K562 (cell line): ENCODE measurements at regions not wholly inside any gene's neighbourhood (a gene's known extent, or its start where the extent isn't known, plus 50 kb on each side); places are given as distances from the start of the nearest gene placed in this dataset.
A peak's percentile ranks its signal among the peaks of the same experiment; 100 is the strongest.

Experiments
- CBX3 ChIP-seq, 2 experiments: IDR thresholded peaks; 1 replicate in 1 of 2; 2 replicates in 1 of 2; pipeline ENCODE4 v1.6.1; 2012; ENCODE audit warnings: inconsistent platforms in 2 of 2, low read length in 2 of 2, borderline replicate concordance in 1 of 2, control low read depth in 1 of 2
- FUS ChIP-seq: fragments of 200-400 bp; formaldehyde crosslinking; optimal IDR thresholded peaks from 2 replicates; pipeline ENCODE3; 2017; ENCODE audit warnings: low read depth, low read length
- MEF2A ChIP-seq: IDR thresholded peaks from 2 replicates; pipeline ENCODE4 v1.6.1; 2011; ENCODE audit warnings: low read depth, mild to moderate bottlenecking, low read length, moderate library complexity; ENCODE audit not compliant: control insufficient read depth
- PHB2 ChIP-seq: fragments of 450-650 bp; IDR thresholded peaks from 2 replicates; pipeline ENCODE4 v1.6.1; 2017; ENCODE audit warnings: low read depth
- RBFOX2 ChIP-seq: fragments of 200-400 bp; formaldehyde crosslinking; IDR thresholded peaks from 2 replicates; pipeline ENCODE4 v1.6.1; 2017; ENCODE audit warnings: low read depth, mild to moderate bottlenecking, low read length, moderate library complexity
- RBM39 ChIP-seq: fragments of 200-400 bp; formaldehyde crosslinking; optimal IDR thresholded peaks from 2 replicates; pipeline ENCODE3; 2018; ENCODE audit warnings: low read depth, low read length
- SIN3B ChIP-seq: fragments of 450-650 bp; IDR thresholded peaks from 2 replicates; pipeline ENCODE4 v1.6.1; 2017; ENCODE audit warnings: low read depth, mild to moderate bottlenecking, moderate library complexity
- SRSF9 ChIP-seq: fragments of 200-400 bp; formaldehyde crosslinking; IDR thresholded peaks from 2 replicates; pipeline ENCODE4 v1.6.1; 2017; ENCODE audit warnings: low read depth, low read length, borderline replicate concordance
- TAF9B ChIP-seq: fragments of 450-650 bp; IDR thresholded peaks from 2 replicates; pipeline ENCODE4 v1.6.1; 2018; ENCODE audit warnings: mild to moderate bottlenecking; ENCODE audit not compliant: partially characterized antibody
- U2AF2 ChIP-seq: fragments of 200-400 bp; formaldehyde crosslinking; optimal IDR thresholded peaks from 2 replicates; pipeline ENCODE3; 2017; ENCODE audit warnings: low read depth, mild to moderate bottlenecking, low read length
- YY1 ChIP-seq, 3 experiments: IDR thresholded peaks; 2 replicates each; pipeline ENCODE4 v1.6.1; 2011; ENCODE audit warnings: low read length in 2 of 3, mild to moderate bottlenecking in 2 of 3, moderate library complexity in 2 of 3, borderline replicate concordance in 1 of 3, control low read depth in 1 of 3, low read depth in 1 of 3; ENCODE audit not compliant: insufficient read depth in 3 of 3, insufficient replicate concordance in 2 of 3, control insufficient read depth in 1 of 3, insufficient read length in 1 of 3; ENCODE audit errors: extremely low read depth in 1 of 3
- ZFX ChIP-seq: sonication (generic); formaldehyde crosslinking; IDR thresholded peaks from 2 replicates; pipeline ENCODE4 v1.8.0; 2022; ENCODE audit warnings: mild to moderate bottlenecking, missing genetic modification reagents, moderate library complexity
- ZNF133 ChIP-seq: fragments of 250-450 bp; sonication (Bioruptor Pico); IDR thresholded peaks from 2 replicates; pipeline ENCODE4 v1.4.0; 2020; ENCODE audit warnings: mild to moderate bottlenecking
- ZNF780A ChIP-seq: fragments of 250-450 bp; sonication (Bioruptor Pico); IDR thresholded peaks from 2 replicates; pipeline ENCODE4 v1.5.0; 2021; ENCODE audit warnings: mild to moderate bottlenecking
- TF ChIP-seq, protein P1 (sequence below): IDR thresholded peaks from 2 replicates; pipeline ENCODE4 v1.6.1; 2011; ENCODE audit warnings: borderline replicate concordance, low read depth, mild to moderate bottlenecking, moderate library complexity, low read length; ENCODE audit not compliant: insufficient read depth, poor library complexity, severe bottlenecking
- TF ChIP-seq, protein P2 (sequence below): fragments of 250-450 bp; sonication (Bioruptor Pico); IDR thresholded peaks from 2 replicates; pipeline ENCODE4 v1.4.0; 2020; ENCODE audit warnings: mild to moderate bottlenecking, moderate library complexity, borderline replicate concordance
- TF ChIP-seq, protein P3 (sequence below): fragments of 250-450 bp; sonication (Bioruptor Pico); IDR thresholded peaks from 2 replicates; pipeline ENCODE4 v1.4.0; 2020; ENCODE audit warnings: mild to moderate bottlenecking, moderate library complexity

DNA sequence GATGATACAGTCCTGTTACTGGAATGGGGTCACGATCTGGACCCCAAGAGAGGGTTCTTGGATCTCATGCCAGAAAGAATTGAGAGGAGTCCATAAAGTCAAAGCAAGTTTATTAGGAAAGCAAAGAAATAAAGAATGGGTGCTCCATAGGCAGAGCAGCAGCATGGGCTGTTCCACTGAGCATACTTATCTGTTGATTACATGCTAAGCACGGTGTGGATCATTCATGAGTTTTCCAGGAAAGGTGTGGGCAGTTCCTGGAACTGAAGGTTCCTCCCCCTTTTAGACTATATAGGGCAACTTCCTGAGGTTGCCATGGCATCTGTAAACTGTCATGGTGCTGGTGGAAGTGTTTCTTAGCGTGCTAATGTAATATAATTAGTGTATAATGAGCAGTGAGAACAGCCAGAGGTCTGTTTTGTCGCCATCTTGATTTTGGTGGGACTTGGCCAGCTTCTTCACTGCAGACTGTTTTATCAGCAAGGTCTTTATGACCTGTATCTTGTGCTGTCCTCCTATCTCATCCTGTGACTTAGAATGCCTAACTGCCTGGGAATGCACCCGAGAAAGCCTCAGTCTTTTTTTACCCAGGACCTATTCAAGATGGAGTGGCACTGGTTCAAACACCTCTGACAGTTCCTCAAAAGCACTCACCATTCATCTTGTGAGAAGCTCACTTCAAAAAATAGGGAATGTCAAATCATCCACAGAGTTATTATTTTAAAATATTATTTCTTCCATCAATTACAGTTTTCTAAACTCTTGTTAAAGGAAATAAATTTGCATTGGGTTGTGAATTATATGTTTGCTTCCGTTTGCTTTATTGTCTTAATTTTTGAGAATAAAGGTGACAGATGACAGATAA is 1358.8 kb upstream of the TMEM132C start (continued):
- TF ChIP-seq ZNF780A (CRISPR knock-in tag) (peak; percentile 89), MEF2A (0 out of 2 replicates have a peak, but pooled peaks have one; percentile 1), YY1 (IDR thresholded peaks at IDR 0.05; ENCODE audit: borderline replicate concordance in 1 of 3, control insufficient read depth in 1 of 3, extremely low read depth in 1 of 3, insufficient read depth in 3 of 3, insufficient read length in 1 of 3, insufficient replicate concordance in 2 of 3, low read depth in 1 of 3, low read length in 2 of 3) (peak; percentile 36 to 93 (median 36)), SIN3B (no peak), SRSF9 (no peak), RBFOX2 (peak; percentile 67), CBX3 (IDR thresholded peaks at IDR 0.05; ENCODE audit: borderline replicate concordance in 1 of 2, low read length in 2 of 2) (peak in 1 of 2 experiments; percentile 72; a peak in 1 of 3 replicates), FUS (no peak), RBM39 (no peak), PHB2 (no peak), U2AF2 (no peak), ZNF133 (CRISPR knock-in tag) (peak; percentile 96), ZFX (CRISPR knock-in tag) (no peak), TAF9B (peak; percentile 52)
- TF ChIP-seq, protein P1, sequence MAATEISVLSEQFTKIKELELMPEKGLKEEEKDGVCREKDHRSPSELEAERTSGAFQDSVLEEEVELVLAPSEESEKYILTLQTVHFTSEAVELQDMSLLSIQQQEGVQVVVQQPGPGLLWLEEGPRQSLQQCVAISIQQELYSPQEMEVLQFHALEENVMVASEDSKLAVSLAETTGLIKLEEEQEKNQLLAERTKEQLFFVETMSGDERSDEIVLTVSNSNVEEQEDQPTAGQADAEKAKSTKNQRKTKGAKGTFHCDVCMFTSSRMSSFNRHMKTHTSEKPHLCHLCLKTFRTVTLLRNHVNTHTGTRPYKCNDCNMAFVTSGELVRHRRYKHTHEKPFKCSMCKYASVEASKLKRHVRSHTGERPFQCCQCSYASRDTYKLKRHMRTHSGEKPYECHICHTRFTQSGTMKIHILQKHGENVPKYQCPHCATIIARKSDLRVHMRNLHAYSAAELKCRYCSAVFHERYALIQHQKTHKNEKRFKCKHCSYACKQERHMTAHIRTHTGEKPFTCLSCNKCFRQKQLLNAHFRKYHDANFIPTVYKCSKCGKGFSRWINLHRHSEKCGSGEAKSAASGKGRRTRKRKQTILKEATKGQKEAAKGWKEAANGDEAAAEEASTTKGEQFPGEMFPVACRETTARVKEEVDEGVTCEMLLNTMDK = no peak
- TF ChIP-seq, protein P2, sequence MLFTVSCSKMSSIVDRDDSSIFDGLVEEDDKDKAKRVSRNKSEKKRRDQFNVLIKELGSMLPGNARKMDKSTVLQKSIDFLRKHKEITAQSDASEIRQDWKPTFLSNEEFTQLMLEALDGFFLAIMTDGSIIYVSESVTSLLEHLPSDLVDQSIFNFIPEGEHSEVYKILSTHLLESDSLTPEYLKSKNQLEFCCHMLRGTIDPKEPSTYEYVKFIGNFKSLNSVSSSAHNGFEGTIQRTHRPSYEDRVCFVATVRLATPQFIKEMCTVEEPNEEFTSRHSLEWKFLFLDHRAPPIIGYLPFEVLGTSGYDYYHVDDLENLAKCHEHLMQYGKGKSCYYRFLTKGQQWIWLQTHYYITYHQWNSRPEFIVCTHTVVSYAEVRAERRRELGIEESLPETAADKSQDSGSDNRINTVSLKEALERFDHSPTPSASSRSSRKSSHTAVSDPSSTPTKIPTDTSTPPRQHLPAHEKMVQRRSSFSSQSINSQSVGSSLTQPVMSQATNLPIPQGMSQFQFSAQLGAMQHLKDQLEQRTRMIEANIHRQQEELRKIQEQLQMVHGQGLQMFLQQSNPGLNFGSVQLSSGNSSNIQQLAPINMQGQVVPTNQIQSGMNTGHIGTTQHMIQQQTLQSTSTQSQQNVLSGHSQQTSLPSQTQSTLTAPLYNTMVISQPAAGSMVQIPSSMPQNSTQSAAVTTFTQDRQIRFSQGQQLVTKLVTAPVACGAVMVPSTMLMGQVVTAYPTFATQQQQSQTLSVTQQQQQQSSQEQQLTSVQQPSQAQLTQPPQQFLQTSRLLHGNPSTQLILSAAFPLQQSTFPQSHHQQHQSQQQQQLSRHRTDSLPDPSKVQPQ (CRISPR knock-in tag) = peak; percentile 95
- TF ChIP-seq, protein P3, sequence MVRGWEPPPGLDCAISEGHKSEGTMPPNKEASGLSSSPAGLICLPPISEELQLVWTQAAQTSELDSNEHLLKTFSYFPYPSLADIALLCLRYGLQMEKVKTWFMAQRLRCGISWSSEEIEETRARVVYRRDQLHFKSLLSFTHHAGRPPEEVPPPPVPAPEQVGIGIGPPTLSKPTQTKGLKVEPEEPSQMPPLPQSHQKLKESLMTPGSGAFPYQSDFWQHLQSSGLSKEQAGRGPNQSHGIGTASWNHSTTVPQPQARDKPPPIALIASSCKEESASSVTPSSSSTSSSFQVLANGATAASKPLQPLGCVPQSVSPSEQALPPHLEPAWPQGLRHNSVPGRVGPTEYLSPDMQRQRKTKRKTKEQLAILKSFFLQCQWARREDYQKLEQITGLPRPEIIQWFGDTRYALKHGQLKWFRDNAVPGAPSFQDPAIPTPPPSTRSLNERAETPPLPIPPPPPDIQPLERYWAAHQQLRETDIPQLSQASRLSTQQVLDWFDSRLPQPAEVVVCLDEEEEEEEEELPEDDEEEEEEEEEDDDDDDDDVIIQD (CRISPR knock-in tag) = peak; percentile 98
